Right ventricle myocardium inferior (tissue), 1 donor: ENCODE measurements at regions not wholly inside any gene's neighbourhood (a gene's known extent, or its start where the extent isn't known, plus 50 kb on each side); places are given as distances from the start of the nearest gene placed in this dataset.
"Not testable (repeated sequence)": the region's sequence is repeated elsewhere in the genome, so short reads cannot be mapped to it uniquely, and the experiment has no call there.

Experiments used
- ATAC-seq: fragments of 200-7000 bp; cut with Tn5 transposase; one replicate; pipeline ENCODE4 v1.9.1; 2020; ENCODE audit warnings: mild to moderate bottlenecking, moderate library complexity
- DNase-seq: peaks from one replicate; pipeline ENCODE4 v3.0.0; 2021; ENCODE audit errors: missing footprints
- intact Hi-C: fragments of 100-400 bp; cut with DNase I; formaldehyde crosslinking; loops from one replicate; pipeline ENCODE4 v1.11.0; 2022
- donor health status: DM: no; HTN: yes; CAD: no; lungs with severe emphysema.

DNA sequence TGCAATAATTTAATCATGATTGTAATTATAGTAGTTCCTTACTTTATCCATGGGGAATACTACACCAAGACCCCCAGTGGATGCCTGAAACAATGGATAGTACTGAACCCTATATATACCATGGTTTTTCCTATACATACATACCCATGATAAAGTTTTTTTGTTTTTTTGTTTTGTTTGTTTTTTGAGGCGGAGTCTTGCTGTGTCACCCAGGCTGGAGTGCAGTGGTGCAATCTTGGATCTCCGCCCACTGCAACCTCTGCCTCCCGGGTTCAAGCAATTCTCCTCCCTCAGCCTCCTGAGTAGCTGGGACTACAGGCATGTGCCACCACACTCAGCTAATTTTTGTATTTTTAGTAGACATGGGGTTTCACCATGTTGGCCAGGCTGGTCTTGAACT is 135.3 kb upstream of the HNRNPU start:
- ATAC-seq, intact Hi-C loops: not testable (repeated sequence)

DNA sequence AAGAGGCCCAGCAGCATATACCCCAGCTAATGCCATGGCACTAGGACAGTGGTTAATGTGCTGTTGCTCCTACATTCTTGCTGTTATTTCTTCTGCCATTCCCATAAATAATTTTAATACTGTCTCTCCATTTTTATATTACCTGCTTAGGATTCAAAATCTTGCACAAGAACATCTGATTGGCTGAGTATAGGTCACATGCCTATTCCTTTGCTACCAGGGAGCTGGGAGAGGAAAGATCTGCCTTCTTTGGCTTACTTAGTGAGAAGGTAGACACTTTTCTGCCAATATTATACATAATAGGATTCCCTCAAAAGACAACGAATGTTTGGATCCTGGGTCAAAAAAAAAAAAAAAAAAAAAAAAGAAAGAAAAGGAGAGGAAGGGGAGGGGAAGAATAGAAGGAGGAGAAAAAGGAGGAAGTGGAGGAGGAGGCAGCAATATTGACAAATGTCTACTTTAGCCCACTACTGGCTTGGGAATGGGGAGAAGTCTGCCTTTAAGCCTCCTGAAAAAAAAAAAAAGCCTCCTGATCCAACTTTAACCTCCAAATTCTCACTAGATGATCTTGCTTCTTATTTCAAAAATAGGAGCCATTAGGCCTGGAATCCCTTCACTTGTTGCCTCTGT is 134.5 kb upstream of the HNRNPU start:
- intact Hi-C loops, result no loop called here
- ATAC-seq (no peak), DNase-seq (no peak)

More for the DNA sequence above, 135.3 kb upstream of the HNRNPU start:
- DNase-seq, result not testable (repeated sequence)

DNA sequence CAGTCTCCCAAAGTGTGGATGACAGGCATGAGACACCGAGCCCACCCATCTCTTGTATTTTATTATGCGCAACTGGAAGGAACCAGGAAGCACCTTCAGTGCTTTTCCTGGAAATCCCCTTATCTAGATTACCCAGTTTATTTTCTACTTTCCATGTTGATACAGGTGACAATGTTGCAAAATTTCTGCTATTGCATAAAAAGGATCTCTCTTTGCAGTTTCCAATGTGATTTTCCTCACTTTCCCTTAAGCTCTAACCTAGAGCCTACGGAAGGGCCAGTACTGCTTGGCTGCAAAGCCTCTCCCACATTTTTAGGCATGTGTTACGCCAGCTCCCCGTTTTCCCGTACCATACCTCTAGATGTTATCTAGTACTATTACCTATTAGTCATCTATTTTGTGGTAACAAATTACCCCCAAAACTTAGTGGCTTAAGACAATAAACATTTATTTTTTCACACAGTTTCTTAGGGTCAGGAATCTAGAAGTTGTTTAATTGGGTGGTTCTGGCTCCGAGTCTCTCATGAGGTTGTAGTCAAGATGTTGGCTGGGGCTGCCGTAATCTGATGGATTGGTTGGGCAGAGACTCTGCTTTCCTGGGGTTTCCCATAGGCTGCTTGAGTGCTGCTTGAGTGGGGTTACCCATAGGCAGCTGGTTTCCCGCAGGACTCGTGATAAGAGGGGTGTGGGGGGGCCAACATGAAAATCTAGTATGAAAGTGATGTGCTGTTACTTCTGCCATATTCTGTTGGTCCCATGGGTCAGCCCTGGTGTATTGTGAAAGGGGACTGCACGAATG is 131.5 kb upstream of the HNRNPU start:
- intact Hi-C loops, result no loop called here
- DNase-seq, result no peak

DNA sequence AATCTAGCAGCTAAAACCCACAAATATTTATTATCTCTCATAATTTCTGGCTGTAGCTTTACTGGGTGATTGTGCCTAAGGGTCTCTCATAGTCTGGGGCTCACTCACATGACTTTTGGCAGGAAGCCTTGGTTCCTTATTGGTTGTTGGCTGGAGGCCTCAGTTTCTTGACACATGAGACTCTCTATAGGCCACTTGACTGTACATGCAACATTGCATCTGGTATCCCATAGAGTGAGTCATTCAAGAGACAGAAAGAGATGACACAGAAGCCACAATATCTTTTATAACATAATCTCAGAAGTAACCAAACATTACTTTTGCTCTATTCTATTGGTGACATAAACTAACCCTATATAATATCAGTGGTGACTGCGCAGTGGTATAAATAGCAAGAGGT is 128.5 kb upstream of the HNRNPU start:
- intact Hi-C loops, result no loop called here
- no peak for ATAC-seq
- no peak for DNase-seq

More for the DNA sequence above, 131.5 kb upstream of the HNRNPU start:
- ATAC-seq, result no peak

DNA sequence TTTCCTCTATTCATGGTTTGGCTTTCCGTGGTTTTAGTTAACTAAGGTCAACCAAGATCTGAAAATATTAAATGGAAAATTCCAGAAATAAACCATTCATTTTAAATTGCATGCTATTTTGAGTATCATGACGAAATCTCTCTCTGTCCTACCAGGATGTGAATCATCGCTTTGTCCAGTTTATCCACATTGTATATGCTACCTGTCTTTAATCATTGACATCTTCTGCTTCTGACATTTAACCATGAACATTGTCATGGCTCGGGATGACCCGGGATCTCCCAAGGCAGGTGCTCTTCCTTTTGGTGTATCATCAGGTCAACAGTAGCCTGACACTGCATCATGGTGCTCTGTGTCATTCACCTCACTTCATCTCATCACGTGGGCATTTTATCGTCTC is 125.5 kb upstream of the HNRNPU start:
- ATAC-seq, result no peak
- intact Hi-C loops, result no loop called here
- no peak for DNase-seq

DNA sequence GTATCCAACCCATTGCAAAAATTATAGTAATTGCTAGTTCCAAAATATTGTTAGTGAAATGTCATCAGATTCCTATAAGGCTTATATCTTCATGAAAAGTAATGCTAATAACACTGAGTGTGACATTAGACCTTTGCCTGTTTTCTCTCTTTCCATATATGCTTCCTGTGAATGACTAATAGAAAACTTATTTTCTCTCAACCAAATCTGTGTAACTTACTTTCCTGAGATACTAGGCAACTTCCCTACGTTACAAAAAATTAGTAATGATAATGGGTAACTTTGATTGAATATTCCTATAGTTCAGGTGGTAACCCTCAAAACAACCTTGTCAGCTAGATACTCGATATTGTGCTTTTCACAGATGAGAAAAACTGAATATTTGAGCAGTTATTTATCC is 124.2 kb upstream of the HNRNPU start:
- ATAC-seq, result no peak
- DNase-seq, result no peak
- intact Hi-C loops, result no loop called here

DNA sequence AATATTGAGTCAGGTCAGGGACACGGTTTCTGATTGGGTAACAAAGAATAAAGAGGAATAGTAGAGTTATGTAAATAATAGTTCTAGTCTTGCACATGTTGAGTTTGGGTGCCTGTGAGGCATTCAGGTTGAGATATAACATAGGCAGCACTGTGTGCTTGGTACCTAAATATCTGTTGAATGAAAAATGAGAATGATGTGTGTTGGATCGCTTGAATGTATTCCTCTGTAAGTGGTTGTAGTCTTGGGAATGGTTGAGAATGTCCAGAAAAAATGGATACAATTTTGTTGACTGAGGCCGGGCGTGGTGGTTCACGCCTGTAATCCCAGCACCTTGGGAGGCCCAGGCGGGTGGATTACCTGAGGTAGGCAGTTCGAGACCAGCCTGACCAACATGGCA is 116.3 kb upstream of the HNRNPU start:
- intact Hi-C loops, result no loop called here
- DNase-seq, result no peak

DNA sequence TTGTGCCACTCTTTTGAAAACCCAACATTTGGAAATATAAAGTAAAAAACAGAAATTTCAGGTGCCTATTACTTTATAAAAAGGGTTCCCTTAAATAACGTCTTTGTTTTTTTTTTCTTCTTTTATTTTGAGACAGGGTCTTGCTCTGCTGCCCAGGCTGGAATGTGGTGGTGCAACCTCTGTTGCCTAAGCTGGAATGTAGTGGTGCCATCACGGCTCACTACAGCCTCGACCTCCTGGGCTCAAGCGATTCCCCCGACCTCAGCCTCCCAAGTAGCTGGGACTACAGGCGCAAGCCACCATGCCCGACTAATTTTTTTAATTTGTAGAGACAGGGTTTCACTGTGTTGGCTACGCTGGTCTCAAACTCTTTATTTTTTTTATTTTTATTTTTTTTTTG is 110.2 kb upstream of the HNRNPU start:
- intact Hi-C loops, result loop anchor here (5.0 to 10.0 kb wide), 2 partner anchors 57 to 520 kb away; partner anchors contain the start of gene ADSS2
- DNase-seq (no peak), ATAC-seq (no peak)

More for the DNA sequence above, 116.3 kb upstream of the HNRNPU start:
- no peak for ATAC-seq

DNA sequence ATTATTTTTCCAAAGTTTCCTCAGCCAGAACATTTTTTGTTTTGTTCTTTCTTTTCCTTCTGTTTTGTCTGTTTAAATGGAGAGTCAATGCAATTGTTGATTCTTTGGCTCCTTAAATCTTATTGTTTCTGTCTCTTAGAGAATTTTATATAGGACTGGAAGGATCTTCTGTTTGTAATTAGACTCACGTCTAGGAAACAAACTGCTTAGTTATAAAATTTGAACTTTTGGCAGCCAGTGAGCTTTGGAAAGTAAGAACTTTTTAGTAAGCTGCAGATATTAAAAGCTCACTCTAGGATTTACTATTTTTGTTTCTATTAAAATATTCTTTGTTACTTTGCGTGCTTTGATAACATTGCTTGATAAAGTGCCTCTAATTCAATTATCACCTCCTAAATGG is 109.8 kb upstream of the HNRNPU start:
- ATAC-seq (no peak), DNase-seq (no peak)
- intact Hi-C loops, result loop anchor here (5.0 to 10.0 kb wide), 2 partner anchors 57 to 519 kb away; partner anchors contain the start of gene ADSS2

DNA sequence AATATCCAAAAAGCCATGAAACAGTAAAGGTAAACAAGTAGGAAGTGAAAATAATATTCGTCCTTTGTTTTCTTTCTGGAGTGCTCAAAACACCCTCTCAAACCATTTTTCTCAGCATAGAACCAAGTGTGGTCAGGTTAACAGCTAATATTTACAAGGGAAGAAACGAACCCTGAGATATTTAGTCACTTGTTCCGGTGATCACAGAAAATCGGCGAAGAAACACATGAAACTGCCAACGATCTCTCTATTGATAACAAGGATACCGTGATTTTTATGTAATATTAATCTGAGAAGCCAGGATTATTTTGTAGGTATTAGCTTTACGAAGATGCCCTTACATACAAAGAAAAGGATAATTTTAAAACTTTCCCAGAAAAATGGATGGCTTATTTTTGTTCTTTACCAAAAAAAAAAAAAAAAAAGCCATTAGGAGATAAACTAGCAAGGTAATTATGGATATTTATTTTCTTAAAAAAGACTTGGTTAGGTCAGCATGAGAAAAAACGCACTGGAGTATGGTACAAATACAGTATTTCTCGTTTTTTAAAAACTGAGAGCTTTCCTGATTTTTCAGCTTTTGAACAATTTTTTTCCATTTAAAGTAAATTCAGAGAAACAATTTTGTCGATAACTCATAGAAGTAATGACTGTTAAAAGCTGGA is 107.3 kb upstream of the HNRNPU start:
- intact Hi-C loops, result loop anchor here (2.0 to 10.0 kb wide), 3 partner anchors 54 to 517 kb away; partner anchors contain the start of gene ADSS2

DNA sequence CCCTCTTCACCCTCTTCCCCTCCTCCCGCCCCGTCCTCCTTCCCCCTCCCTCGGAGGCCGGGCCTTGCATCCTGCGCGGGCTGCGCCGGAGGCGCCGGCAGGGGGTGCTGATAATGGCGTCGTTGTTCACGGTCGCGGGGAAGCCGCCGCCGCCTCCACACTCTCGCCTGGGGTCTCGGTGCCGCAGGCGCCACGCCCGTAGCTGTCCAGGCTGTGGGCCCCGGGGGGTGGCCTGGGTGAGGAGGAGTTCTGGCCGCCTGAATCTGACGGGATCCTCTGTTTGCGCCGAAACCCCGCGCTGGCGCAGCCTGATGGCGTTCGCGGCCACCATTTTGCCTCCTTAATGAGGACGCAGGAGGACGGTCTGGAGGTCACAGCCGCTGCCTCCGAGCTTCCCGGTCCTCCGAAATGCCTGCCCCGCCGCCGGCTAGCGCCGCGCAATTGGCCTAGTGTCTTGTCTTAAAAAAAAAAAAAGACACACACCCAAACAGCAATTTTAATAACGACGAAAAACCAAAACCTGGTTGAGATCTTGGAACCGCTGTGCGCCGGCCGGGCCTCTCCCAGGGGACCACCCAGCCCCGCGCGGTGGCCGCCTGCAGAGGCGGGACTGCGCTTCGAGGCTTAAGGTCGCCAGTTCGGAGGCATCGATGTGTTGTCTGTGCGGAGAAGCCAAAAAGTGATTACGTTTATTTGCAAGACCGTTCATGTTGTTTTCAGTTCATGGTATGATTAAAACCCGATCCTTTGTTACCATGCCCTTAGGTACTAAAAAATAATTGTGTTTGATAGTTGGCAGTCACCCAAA is 106.6 kb upstream of the HNRNPU start:
- intact Hi-C loops, result loop anchor here (1.0 to 10.0 kb wide), 5 partner anchors 54 to 516 kb away; partner anchors contain the start of genes ADSS2, COX20 and HNRNPU
- DNase-seq, result peak; percentile 97
- peak; percentile 91 for ATAC-seq

More for the DNA sequence above, 107.3 kb upstream of the HNRNPU start:
- ATAC-seq, result no peak
- DNase-seq, result no peak

DNA sequence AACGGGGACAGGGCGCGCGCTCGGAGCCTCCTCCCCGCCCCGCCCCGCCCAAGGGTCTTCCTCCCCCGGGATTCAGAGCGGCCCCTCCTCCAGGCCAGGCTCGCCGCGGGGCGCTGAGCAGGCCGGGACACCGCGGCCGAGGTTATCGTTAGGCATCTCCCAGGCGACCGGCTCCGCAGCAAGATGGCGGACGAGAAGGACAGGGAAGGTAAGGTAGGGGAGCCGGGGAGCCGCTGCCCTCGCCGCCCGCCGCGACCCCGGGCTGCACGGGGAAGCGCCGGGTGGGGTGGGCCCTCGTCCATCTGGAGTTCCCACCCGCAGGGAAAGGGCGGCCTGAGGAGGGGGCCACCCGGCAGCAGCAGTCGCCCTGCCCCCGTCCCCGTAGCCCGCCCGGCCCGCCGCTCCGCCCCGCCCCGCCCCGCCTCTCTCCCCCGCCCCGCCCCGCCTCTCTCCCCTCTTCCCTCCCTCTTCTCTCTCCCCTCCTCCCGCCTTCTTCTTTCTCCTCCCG is 105.9 kb upstream of the HNRNPU start:
- peak; percentile 74 for ATAC-seq

DNA sequence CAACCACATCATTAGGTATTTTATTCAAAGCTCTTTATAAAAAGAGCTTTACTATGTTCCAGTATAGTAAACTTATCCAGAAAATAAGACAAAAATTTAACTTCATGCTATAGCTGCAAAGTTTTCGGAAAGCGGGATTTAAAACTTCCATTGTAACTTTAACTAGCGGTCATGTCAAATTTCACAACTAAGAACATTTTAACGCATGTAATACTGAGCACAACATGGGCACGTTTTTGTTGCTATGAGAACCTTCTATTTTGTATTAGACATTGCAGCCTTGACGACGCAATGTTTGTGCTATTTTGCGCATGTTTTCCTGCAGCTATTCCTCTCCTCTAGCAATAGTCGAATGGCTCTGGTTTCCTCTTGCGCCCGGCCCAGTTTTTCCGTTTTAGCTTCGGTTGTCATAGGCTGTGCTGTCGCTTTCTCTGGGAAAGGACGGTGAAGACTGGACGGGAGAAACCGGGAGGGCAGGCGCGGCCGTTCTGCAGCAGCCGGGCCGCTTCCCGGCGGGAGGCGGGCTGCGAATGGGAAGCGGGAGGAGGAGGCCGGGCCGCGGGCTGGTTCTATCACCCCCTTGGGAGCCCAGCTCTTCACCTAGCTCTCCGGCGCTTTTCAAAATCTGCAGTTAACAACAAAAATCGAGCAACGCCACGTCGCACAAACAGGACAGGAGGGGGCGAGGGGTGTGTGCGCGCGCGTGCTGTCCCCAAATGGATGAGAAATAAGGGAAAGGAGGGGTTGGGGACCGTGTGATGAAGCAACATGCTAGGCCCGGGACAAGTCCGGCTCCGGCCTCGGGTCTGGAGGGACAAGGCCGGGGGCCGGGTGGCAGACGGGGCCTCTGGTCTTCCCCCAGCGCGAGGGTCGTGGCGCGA is 105.3 kb upstream of the HNRNPU start:
- peak; percentile 55 for ATAC-seq
- DNase-seq, result peak; percentile 91
- intact Hi-C loops, result loop anchor here (1.0 to 10.0 kb wide), 5 partner anchors 52 to 515 kb away; partner anchors contain the start of genes ADSS2, COX20 and HNRNPU

More for the DNA sequence above, 105.9 kb upstream of the HNRNPU start:
- DNase-seq, result peak; percentile 93
- intact Hi-C loops, result loop anchor here (1.0 to 10.0 kb wide), 5 partner anchors 53 to 515 kb away; partner anchors contain the start of genes ADSS2, COX20 and HNRNPU

DNA sequence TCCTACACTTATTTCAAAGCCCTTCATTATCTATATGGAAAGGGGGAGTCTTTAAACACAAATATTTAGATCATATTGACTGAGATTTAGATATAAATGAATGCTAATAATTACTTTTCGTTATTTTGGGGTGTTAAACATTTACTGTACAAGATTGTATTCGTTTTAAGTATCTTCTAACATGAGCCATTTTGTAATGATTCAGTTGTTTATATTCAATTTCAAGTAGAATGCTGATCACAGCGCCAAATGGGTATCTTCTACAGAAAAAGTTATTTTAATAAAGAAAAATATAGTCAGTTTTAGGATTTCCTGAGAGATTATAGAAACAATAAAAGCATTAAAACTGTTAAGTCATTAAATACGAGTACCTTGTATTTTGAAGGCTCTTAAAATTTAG is 104.5 kb upstream of the HNRNPU start:
- ATAC-seq (no peak), DNase-seq (no peak)
- intact Hi-C loops, result no loop called here

DNA sequence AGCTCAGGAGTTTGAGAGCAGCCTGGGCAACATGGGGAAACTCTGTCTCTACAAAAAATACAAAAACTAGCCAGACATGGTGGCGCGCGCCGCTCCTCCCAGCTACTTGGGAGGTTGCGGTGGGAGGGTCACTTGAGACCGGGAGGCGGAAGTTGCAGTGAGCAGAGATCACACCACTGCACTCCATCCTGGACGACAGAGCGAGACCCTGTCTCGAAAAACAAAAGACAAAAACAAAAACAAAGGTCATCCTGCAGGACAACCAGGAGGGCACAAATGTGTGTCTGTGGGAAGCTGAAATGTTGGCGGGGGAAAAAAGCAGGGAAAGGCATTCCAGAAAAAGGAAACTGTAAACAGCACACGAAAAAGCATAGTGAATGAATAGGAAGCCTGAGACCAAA is 104.1 kb upstream of the HNRNPU start:
- ATAC-seq (no peak), DNase-seq (no peak)
- intact Hi-C loops, result no loop called here

DNA sequence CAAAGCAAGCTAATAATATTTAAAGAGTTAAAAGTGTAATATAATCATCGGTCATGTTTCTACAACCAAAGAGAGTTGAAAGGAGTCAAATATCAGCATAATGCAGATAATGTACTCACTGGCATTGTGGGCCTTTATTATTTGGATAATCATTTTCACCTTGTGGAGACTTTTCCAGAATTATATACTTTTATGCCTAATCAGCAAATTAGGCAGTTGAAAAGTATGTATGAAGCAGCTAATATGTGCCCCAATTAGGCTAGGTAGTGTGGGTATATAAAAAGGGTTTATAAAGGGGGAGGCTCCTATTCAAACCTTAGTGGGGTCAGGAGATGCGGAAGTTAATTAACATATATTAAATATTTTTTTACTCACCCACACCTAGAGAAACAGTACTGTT is 102.8 kb upstream of the HNRNPU start:
- intact Hi-C loops, result no loop called here
- no peak for ATAC-seq
- no peak for DNase-seq
